SJCRH30 (cell line): ENCODE measurements at regions not wholly inside any gene's neighbourhood (a gene's known extent, or its start where the extent isn't known, plus 50 kb on each side); places are given as distances from the start of the nearest gene placed in this dataset.

ENCODE experiments used
- DNase-seq, 2 experiments: peaks; one replicate each; pipeline ENCODE4 v3.0.0-alpha.2; 2015 to 2020
- H3K27ac ChIP-seq: fragments of 250-450 bp; sonication (Bioruptor Pico); 2 replicates; pipeline ENCODE4 v1.5.1; 2020; ENCODE audit warnings: mild to moderate bottlenecking, moderate library complexity
- H3K27me3 ChIP-seq: fragments of 250-450 bp; sonication (Bioruptor Pico); 2 replicates; pipeline ENCODE4 v1.5.1; 2020; ENCODE audit warnings: mild to moderate bottlenecking, moderate library complexity
- H3K36me3 ChIP-seq: fragments of 250-450 bp; sonication (Bioruptor Pico); 2 replicates; pipeline ENCODE4 v1.5.1; 2020; ENCODE audit warnings: mild to moderate bottlenecking, moderate library complexity
- H3K4me1 ChIP-seq: fragments of 250-450 bp; sonication (Bioruptor Pico); 2 replicates; pipeline ENCODE4 v1.5.1; 2020; ENCODE audit warnings: mild to moderate bottlenecking, moderate library complexity
- H3K4me3 ChIP-seq: fragments of 250-450 bp; sonication (Bioruptor Pico); 2 replicates; pipeline ENCODE4 v1.5.1; 2020; ENCODE audit warnings: mild to moderate bottlenecking, moderate library complexity
- H3K9me3 ChIP-seq: fragments of 250-450 bp; sonication (Bioruptor Pico); replicated peaks from 2 replicates; pipeline ENCODE4 v1.5.1; 2020; ENCODE audit warnings: mild to moderate bottlenecking, moderate library complexity

DNA sequence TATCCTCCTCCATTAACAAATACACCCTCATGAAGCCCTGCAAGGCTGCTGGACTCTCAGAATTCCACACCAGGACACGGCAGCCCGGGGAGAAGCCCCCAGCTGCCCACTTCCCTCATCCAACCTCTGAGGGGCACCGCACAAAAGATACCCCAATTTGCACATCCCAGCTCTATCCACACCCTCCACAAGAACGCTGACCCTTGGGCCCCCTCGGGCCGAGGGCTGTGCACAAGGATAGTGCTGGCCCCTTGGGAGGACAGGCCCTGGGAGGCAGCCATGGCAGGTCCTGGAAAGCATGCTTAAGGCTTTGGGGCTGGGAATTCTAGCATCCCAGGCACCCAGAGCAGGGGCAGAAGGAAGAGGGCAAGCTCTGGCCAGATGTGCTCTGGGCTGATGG, 77.4 kb upstream of the PRNP start:
- Histone ChIP-seq H3K36me3 (no peaks in the 10 kb centered on the region), H3K4me3 (no peak overlapping the region), H3K9me3 (no peaks in the 10 kb centered on the region), H3K27me3 (peaks cover 3% of the 10 kb centered on the region; the same call in 1 of the 2 replicates), H3K4me1 (peaks cover 10% of the 10 kb centered on the region), H3K27ac (no peak overlapping the region)
- no peak for DNase-seq

DNA sequence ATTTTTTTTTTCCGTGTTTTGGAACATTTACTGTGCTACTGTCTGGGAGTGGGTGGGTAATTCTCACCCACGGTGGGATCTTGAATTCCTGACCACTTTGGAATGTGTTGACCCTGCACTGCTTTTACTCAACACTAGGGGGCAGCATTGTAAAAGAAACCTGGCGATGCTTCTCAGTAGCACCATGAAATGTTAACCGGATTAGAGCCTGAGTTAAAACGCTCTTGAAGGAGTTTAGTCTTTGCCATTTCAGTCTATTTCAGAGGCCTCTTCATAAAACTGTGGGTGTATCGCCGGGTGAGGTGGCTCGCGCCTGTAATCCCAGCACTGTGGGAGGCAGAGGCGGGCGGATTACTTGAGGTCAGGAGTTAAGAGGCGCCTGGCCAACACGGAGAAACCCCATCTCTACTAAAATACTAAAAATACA, 79.0 kb upstream of the PRNP start:
- peaks cover 7% of the 10 kb centered on the region for H3K27me3 ChIP-seq

DNA sequence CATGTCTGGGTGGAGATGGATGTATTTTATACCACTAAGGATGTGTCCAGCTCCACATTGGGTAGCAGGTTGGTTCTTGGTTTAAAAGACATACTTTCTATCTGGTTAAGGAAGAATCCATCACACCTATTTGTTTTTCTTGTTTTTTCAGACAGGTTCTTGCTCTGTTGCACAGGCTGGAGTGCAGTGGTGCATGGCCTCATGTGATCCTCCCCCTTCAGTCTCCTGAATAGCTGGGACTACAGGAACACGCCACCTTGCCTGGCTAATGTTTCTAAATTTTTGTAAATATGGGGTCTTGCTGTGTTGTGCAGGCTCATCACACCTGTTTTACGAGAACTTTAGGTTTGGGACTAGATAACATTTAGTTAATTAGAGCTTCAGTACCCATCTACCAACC, 80.2 kb upstream of the PRNP start:
- no peaks in the 10 kb centered on the region for H3K36me3 ChIP-seq
- H3K4me1 ChIP-seq = peaks cover 16% of the 10 kb centered on the region
- peaks cover 7% of the 10 kb centered on the region for H3K27me3 ChIP-seq
- no peak overlapping the region for H3K4me3 ChIP-seq
- no peak overlapping the region for H3K27ac ChIP-seq
- no peak for DNase-seq
- H3K9me3 ChIP-seq = no peaks in the 10 kb centered on the region

More for the DNA sequence above, 79.0 kb upstream of the PRNP start:
- peaks cover 4% of the 10 kb centered on the region; the same call in 1 of the 2 replicates for H3K4me1 ChIP-seq
- H3K27ac ChIP-seq = no peak overlapping the region
- H3K36me3 ChIP-seq = no peaks in the 10 kb centered on the region
- DNase-seq = peak; percentile 50 to 86
- H3K9me3 ChIP-seq = no peaks in the 10 kb centered on the region
- H3K4me3 ChIP-seq = peak overlapping the region; percentile 12; the same call in 1 of the 2 replicates

DNA sequence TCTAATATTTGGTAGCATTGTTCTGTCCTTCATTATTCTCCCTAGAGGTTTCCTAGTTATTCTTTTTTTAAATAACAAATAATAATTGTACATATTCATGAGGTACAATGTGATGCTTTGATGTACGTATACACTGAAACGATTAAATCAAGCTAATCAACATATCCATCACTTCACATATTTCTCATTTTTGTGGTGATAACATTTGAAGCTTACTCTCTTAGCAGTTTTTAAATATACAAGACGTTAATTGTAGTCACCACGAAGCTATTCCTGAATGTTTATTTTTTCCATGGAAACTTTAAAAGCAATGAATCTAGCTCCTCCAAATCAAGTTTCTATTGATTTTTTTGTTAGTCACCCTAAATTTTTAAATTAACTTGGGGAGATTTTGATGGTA, 81.1 kb upstream of the PRNP start:
- Histone ChIP-seq H3K9me3 (no peaks in the 10 kb centered on the region), H3K4me1 (peaks cover 16% of the 10 kb centered on the region), H3K4me3 (no peak overlapping the region), H3K36me3 (no peaks in the 10 kb centered on the region), H3K27ac (no peak overlapping the region), H3K27me3 (peaks cover 7% of the 10 kb centered on the region)
- DNase-seq = no peak

DNA sequence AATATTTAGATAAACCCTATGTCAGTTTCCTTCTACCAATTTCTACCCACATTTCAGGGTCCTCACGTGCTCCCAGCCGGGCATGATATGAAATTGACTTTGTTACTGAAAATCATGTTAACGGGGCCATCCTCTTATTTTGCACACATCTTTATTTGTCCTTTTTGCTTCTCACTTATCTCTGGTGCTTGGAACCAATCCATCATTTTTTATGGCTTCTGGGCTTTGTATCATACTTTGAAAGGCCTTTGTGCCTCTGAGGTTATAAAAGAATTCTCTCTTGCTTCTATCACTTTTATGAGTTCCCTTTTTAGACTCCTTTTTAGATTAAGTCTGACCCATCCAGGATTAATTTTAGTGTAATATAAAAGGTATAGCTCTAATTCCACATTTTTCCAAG, 81.7 kb upstream of the PRNP start:
- Histone ChIP-seq H3K9me3 (no peaks in the 10 kb centered on the region), H3K4me3 (no peak overlapping the region), H3K27ac (no peak overlapping the region), H3K27me3 (peaks cover 7% of the 10 kb centered on the region), H3K4me1 (peaks cover 16% of the 10 kb centered on the region), H3K36me3 (no peaks in the 10 kb centered on the region)
- no peak for DNase-seq

DNA sequence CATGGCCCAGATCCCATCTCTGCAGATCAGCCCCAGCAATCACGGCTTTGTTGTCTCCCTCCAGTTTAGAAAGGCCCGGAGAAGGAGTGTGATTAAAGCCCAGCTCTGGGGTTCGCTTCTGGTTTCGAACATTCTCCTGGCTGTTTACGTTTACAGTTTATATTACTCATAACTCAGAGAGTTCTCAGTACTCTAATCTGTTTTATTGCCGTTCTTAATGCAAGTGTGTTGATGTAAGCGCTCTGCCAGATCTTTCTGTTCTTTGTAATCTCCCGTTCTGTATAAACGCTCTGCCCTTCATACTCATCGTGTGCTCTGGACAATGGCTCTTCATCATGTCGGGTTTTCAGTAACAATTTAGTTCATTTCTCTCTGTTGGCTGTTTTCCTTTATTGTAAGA, 82.5 kb upstream of the PRNP start:
- peaks cover 16% of the 10 kb centered on the region for H3K4me1 ChIP-seq
- H3K4me3 ChIP-seq = no peak overlapping the region
- DNase-seq = no peak
- H3K27me3 ChIP-seq = peaks cover 7% of the 10 kb centered on the region
- no peaks in the 10 kb centered on the region for H3K36me3 ChIP-seq
- H3K27ac ChIP-seq = no peak overlapping the region
- no peaks in the 10 kb centered on the region for H3K9me3 ChIP-seq

DNA sequence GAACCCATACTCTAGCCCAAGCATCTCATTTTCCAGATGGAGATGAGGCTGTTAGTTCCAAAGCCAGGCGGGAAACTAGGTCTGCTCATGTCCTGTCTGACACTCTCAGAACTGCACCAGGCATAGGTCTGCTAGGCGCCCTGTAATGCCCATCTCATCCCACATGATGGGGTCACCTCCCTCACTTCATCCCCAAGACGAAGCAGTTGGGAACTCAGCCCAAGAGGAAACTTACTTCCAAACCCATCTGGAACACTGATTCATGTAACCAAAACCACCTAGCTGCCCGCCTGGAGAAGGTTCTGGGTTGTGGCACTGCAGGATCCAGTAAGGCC, 84.0 kb upstream of the PRNP start:
- Histone ChIP-seq H3K9me3 (no peaks in the 10 kb centered on the region), H3K4me3 (no peak overlapping the region), H3K27me3 (peaks cover 7% of the 10 kb centered on the region), H3K27ac (no peak overlapping the region), H3K4me1 (peaks cover 12% of the 10 kb centered on the region), H3K36me3 (no peaks in the 10 kb centered on the region)
- DNase-seq = no peak

DNA sequence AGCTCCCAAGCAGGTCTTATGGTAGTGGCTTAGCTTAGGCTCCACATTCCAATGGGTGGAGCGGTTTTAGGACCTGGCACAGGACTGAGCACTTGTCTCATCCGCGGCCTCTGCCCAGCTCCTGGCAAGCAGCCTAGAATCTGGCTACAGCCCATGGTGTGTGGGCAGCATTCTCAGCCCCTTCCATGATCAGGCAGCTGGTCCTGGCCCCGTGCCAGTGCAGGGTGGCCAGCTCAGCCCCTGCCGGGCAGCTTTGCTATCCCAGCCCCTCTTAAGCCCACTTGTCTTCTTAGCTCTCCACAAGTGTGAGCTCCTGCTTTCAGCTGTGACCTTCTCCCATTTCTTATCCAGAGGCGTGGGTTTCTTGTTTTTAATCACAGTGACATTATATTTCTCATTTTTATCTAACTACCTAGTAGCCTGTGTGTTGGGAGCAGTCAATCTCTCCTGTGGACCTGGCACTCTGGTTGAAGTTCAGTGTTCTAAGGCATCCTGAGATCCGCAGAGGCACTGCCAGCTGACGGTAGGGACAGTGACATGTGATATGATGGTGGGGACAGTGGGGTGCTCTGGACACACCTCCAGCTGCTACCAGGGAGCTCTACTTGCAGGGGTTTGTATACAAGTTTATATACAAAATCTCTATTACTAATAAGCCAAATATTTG, 84.5 kb upstream of the PRNP start:
- Histone ChIP-seq H3K27ac (no peak overlapping the region), H3K36me3 (no peaks in the 10 kb centered on the region)
- peak; percentile 82 for DNase-seq

DNA sequence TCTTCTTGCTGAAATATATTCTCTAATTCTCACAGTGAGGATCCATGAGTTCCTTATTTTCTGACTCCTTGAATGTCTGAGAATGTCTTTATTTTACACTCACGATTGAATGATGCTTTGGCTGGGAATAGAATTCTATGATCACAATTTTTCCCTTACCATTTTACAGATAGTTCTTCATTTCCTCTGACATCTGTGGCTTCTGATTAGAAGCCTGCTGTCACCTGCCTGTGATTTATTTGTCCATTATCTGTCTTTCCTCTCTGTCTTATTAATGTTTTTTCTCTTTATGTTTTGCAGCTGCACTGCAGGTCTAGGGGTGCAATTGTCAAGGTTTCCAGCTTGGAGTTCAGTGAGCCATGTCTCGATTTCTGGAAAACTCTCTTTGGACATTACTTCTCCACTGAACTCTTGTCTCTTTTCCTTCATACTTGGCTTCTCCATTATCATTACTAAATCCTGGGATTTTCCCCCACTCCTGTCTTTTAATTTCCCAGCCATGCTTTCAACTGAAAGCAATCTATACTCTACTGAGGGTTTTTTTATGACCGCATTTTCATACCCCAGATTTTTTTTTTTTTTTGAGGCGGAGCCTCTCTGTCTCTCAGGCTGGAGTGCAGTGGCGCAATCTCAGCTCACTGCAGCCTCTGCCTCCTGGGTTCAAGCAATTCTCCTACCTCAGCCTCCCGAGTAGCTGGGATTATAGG, 85.8 kb upstream of the PRNP start:
- Histone ChIP-seq H3K36me3 (no peaks in the 10 kb centered on the region), H3K27ac (no peak overlapping the region), H3K9me3 (no peaks in the 10 kb centered on the region), H3K4me3 (no peak overlapping the region), H3K4me1 (peaks cover 12% of the 10 kb centered on the region), H3K27me3 (peaks cover 7% of the 10 kb centered on the region)
- no peak for DNase-seq

More for the DNA sequence above, 84.5 kb upstream of the PRNP start:
- H3K27me3 ChIP-seq = peaks cover 7% of the 10 kb centered on the region
- no peak overlapping the region for H3K4me3 ChIP-seq
- H3K4me1 ChIP-seq = peaks cover 12% of the 10 kb centered on the region
- no peaks in the 10 kb centered on the region for H3K9me3 ChIP-seq

DNA sequence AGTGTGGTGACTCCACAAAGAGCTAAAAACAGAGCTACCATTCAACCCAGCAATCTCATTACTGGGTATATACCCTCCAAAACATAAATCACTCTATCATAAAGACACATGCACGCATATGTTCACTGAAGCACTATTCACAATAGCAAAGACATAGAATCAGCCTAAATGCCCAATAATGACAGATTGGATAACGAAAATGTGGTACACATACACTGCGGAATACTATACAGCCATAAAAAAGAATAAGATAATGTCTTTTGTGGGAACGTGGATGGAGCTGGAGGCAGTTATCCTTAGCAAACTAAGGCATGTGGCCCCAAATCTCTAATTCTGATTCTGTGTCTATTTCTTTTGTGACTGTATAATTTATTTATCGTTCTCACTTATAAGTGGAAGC, 89.0 kb upstream of the PRNP start:
- no peak overlapping the region for H3K27ac ChIP-seq
- H3K4me3 ChIP-seq = no peak overlapping the region
- H3K27me3 ChIP-seq = no peaks in the 10 kb centered on the region; the same call in 1 of the 2 replicates
- peaks cover 11% of the 10 kb centered on the region for H3K4me1 ChIP-seq
- H3K9me3 ChIP-seq = no peaks in the 10 kb centered on the region
- no peak for DNase-seq
- no peaks in the 10 kb centered on the region for H3K36me3 ChIP-seq

DNA sequence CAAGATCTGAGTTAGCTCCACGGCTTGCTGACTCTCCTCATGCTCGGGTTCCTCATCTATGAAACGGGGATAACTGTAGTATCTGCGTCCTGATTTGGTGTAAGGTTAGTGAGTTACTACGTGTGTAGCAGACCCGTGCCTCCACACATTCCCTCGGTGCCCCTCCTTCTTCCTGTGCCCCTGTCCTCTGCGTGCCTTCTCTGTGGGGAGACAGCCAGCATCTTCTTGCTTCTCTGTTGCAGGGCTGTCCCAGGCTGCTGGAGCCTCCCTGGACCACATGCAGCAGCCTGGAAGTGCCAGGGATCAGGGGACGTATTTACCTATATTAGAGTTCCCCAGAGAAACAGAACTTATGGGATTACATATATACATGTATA, 93.1 kb upstream of the PRNP start:
- Histone ChIP-seq H3K27me3 (no peaks in the 10 kb centered on the region; the same call in 1 of the 2 replicates), H3K36me3 (no peaks in the 10 kb centered on the region), H3K27ac (no peak overlapping the region), H3K4me1 (no peaks in the 10 kb centered on the region), H3K9me3 (no peaks in the 10 kb centered on the region), H3K4me3 (no peak overlapping the region)
- no peak for DNase-seq

DNA sequence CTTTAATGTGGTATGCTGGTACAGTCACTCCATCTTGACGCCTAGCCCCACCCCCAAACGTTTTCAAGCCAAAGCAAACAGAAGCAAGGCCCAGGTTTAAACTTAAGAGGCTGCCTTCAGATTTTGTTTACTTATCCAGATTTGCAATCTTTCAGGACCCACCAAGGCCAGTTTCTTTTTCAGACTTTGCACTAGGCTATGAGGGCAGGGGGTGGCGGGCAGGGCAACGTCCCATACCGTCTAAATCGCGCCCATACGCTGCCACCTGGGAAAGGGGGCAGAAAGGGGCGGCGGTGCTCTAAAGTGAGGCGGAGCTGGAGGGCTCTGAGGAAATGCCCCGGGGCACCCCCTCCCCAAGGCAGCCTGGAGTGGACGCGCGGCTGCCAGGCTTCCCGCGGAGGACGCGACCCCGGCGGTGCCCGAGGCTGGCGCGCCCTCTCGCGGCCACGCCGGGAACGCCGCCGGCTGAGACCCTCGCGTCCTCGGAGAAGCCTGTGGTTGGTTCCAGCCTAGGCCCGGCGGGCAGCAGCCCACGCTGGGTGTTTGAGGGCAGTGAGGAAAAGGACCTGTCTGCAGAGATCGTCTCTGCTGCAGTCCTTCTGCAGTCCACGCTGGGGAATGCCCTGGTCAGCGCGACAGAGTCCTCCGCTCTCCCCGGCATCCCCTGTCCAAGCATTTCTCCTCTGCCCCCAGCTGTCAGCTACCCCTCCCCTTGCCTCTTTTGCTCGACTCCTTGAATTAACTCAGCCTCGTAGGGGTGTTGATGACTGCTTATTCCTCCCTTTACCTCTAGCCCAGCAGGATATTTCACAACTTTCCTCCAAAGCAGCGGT, 93.7 kb upstream of the PRNP start:
- H3K4me1 ChIP-seq = no peaks in the 10 kb centered on the region
- no peaks in the 10 kb centered on the region; the same call in 1 of the 2 replicates for H3K27me3 ChIP-seq
- H3K27ac ChIP-seq = no peak overlapping the region
- peak; percentile 48 to 67 for DNase-seq
- peak overlapping the region; percentile 41 for H3K4me3 ChIP-seq
- H3K36me3 ChIP-seq = no peaks in the 10 kb centered on the region
- no peaks in the 10 kb centered on the region for H3K9me3 ChIP-seq

DNA sequence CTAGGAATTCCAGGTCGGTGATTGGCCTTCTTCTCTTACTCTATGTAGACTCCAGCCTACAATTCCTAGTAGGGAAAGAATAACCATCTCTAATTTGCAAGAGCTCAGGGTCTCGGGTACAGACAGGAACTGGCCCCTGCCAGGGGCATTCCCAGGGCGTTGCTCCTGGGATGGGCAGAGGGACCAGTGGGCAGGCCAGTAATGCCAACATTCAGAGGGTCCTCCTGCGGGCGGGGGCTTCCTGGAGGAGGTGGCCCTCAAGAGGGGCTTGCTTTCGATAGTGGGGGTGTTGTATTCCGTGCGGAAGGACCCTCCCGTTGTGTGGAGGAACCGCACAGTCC, 94.3 kb upstream of the PRNP start:
- Histone ChIP-seq H3K27ac (no peak overlapping the region), H3K27me3 (no peaks in the 10 kb centered on the region; the same call in 1 of the 2 replicates), H3K4me1 (no peaks in the 10 kb centered on the region), H3K4me3 (no peak overlapping the region), H3K36me3 (no peaks in the 10 kb centered on the region), H3K9me3 (no peaks in the 10 kb centered on the region)
- no peak for DNase-seq

DNA sequence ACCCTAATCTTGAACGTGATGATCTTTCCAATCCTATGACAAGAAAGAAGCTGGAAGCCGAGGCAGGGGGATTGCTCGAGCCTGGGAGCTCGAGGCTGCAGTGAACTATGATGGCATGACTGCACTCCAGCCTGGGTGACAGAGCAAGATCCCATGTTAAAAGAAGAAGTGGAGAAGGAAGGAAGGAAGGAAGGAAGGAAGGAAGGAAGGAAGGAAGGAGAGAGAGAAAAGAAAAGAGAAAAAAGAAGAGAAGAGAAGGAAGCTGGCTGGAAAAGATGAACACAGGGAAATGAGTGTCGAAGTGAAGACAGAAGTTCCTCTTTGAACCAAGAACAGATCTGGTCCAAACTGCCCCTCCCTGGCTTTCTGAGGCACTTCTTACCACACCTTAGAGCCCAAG, 100.5 kb upstream of the PRNP start:
- H3K4me1 ChIP-seq = no peaks in the 10 kb centered on the region
- H3K36me3 ChIP-seq = no peaks in the 10 kb centered on the region
- no peak for DNase-seq
- H3K27ac ChIP-seq = no peak overlapping the region
- H3K4me3 ChIP-seq = no peak overlapping the region
- H3K9me3 ChIP-seq = no peaks in the 10 kb centered on the region
- no peaks in the 10 kb centered on the region for H3K27me3 ChIP-seq

DNA sequence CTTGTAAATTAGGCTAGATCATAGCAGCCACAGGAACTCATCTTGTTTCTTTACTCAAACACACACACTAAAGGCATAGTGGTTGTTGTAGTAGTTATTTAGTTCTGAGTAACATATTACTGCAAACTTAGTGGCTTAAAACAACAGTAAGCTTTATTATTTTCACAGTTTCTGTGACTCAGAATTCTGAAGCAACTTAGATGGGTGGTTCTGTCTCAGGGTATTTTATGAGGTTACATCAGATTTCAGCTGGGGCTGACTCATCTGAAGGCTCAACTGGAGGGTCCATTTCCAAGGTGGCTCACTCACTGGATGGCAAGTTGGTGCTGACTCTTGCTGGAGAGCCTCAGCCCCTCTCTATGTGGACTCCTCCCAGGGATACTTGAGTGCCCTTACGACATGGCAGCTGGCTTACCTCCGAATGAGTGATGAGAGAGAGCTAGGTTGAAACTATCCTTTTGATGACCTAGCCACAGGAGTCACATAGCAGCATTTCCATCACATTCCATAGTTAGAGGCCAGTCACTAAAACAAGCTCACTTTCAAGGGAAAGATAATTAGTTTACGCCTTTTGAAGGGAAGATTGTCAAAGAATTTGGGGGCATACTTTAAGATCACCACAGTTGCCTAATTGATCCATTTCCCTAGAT, 101.0 kb upstream of the PRNP start:
- Histone ChIP-seq H3K4me3 (no peak overlapping the region), H3K27me3 (no peaks in the 10 kb centered on the region), H3K36me3 (no peaks in the 10 kb centered on the region), H3K9me3 (no peaks in the 10 kb centered on the region), H3K4me1 (no peaks in the 10 kb centered on the region), H3K27ac (no peak overlapping the region)
- no peak for DNase-seq
